ENCODE measurements at regions not wholly inside any gene's neighbourhood (a gene's known extent, or its start where the extent isn't known, plus 50 kb on each side); places are given as distances from the start of the nearest gene placed in this dataset.

DNA sequence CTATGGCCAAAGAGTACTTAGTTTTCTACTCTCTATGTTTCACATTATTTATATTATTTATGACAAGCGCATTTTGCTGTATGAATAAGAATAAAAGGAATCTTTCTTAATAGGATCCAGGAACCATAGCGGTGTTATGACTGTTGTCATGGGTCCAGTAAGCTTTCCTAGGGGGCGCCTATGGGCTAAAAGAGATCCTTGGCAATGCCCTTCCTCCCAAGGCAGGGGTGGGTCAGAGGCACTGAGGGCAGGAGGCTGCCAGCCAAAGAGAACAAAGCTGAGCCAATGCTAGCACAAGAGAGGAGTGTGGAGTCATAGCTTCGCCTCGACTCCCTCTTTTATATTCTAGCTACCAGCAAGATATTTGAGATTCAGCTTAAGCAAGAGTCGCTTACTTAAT is 98.4 kb upstream of the GNAQ start:
- no peak for TF ChIP-seq EZH2 (IDR thresholded peaks at IDR 0.05)
- TF ChIP-seq JUND (IDR thresholded peaks at IDR 0.05): no peak
- TF ChIP-seq, protein P1, sequence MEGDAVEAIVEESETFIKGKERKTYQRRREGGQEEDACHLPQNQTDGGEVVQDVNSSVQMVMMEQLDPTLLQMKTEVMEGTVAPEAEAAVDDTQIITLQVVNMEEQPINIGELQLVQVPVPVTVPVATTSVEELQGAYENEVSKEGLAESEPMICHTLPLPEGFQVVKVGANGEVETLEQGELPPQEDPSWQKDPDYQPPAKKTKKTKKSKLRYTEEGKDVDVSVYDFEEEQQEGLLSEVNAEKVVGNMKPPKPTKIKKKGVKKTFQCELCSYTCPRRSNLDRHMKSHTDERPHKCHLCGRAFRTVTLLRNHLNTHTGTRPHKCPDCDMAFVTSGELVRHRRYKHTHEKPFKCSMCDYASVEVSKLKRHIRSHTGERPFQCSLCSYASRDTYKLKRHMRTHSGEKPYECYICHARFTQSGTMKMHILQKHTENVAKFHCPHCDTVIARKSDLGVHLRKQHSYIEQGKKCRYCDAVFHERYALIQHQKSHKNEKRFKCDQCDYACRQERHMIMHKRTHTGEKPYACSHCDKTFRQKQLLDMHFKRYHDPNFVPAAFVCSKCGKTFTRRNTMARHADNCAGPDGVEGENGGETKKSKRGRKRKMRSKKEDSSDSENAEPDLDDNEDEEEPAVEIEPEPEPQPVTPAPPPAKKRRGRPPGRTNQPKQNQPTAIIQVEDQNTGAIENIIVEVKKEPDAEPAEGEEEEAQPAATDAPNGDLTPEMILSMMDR (IDR thresholded peaks at IDR 0.05 in 2 of 3, conservative IDR thresholded peaks at IDR 0.05 in 1 of 3; ENCODE audit: borderline replicate concordance in 1 of 3, insufficient read depth in 1 of 3, low read depth in 2 of 3, low read length in 2 of 3): peak; percentile 36 to 46 (median 44); a peak in 4 of 6 replicates
- no peak for TF ChIP-seq ELF1 (IDR thresholded peaks at IDR 0.05; ENCODE audit: borderline replicate concordance, low read depth)
- TF ChIP-seq REST (IDR thresholded peaks at IDR 0.05; ENCODE audit: low read depth): no peak
- TF ChIP-seq RAD21 (IDR thresholded peaks at IDR 0.05; ENCODE audit: low read depth): peak; percentile 44; the same call in 1 of the 2 replicates
- TF ChIP-seq POLR2AphosphoS5 (IDR thresholded peaks at IDR 0.05; ENCODE audit: low read depth, low read length): no peak
- no peak for TF ChIP-seq SIN3A (IDR thresholded peaks at IDR 0.05; ENCODE audit: low read depth)
- no peak for TF ChIP-seq CEBPB (IDR thresholded peaks at IDR 0.05; ENCODE audit: low read depth)
- no peak for TF ChIP-seq POLR2A (IDR thresholded peaks at IDR 0.05; ENCODE audit: borderline replicate concordance, extremely low read depth, insufficient read depth, insufficient read length)
- no peak for TF ChIP-seq TCF7L2 (IDR thresholded peaks at IDR 0.05; ENCODE audit: borderline replicate concordance, extremely low read depth, insufficient read depth, insufficient read length)

Data from HCT116 (cell line).